ENCODE measurements at regions not wholly inside any gene's neighbourhood (a gene's known extent, or its start where the extent isn't known, plus 50 kb on each side); places are given as distances from the start of the nearest gene placed in this dataset.

DNA sequence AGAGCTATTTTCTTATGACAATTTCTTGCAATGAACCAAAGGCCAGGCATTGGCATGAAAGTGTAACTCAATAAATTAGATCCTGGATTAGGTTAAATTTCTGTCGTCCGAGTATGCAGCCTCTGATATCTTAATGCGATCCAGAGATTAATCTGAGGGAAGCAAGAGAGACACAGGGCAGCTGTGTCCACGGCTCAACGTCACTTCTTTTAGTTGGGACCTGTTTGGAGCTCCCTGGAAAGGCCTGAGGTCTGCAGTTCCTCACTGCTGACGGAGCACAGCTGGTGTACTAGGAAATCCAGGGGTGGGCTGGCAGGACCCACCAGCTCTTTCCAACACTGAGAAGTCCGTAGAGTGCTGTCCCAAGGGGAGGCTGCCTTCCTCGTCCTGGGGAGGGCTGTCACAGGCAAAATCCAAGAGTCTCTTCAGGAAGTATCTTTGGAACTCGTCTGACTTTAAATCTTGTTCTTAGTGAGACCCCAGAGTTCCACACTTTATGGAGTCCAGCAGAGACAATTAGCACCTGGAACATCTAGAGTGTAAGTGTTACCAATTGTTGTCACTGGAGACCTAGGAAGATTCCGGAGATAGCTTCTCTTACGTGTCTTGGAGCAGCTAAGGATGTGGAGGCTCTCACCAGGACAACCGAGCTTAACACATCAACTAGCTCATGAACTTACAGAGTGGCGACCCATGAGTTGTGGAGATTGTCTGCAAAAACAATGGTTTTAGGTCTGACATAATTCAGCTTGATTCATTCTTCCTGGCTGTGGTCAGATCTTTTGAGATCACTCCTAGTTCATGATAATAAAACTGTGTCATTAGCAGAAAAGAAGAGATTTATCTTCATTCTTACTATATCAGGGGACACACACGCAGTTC is 173.7 kb downstream of the ACKR3 start:
- no peak overlapping the region for H3K27ac ChIP-seq (ENCODE audit: low read depth, low read length)
- H2BK20ac ChIP-seq (ENCODE audit: low read length), result no peak overlapping the region
- no peak overlapping the region for H3K4me3 ChIP-seq (ENCODE audit: extremely low read depth in 1 of 4, insufficient read depth in 2 of 4, low read depth in 3 of 4, low read length in 4 of 4)
- no peak overlapping the region for H2BK120ac ChIP-seq (replicated peaks; ENCODE audit: low read depth, low read length)
- H3K79me2 ChIP-seq (ENCODE audit: control insufficient read depth in 1 of 2, insufficient read depth in 2 of 2, low read length in 2 of 2), result no peaks in the 10 kb centered on the region
- no peak overlapping the region for H3K56ac ChIP-seq (replicated peaks; ENCODE audit: insufficient read length, low read depth, low read length)
- no peaks in the 10 kb centered on the region for H3K9me3 ChIP-seq (ENCODE audit: insufficient read depth in 2 of 2, low read depth in 1 of 2, low read length in 1 of 2)
- H4K91ac ChIP-seq (replicated peaks; ENCODE audit: insufficient read length, low read length), result no peak overlapping the region
- no peak overlapping the region for H2BK5ac ChIP-seq (ENCODE audit: low read depth, low read length)
- H2BK15ac ChIP-seq (ENCODE audit: low read length), result no peak overlapping the region
- H3K27me3 ChIP-seq (replicated peaks in 1 of 4; ENCODE audit: control insufficient read depth in 3 of 4, extremely low read depth in 1 of 4, insufficient read depth in 3 of 4, low read length in 3 of 4), result no peaks in the 10 kb centered on the region
- no peak overlapping the region for H4K8ac ChIP-seq (ENCODE audit: extremely low read depth, insufficient read depth, low read length)
- peaks cover 0 to 5% (median 1%) of the 10 kb centered on the region in 4 experiments; a peak in 3 of 7 replicates for H3K4me1 ChIP-seq (replicated peaks in 1 of 4; ENCODE audit: control insufficient read depth in 3 of 4, insufficient read depth in 4 of 4, low read length in 3 of 4)
- WGBS, 2 experiments (ENCODE audit: extremely low coverage in 1 of 2, insufficient coverage in 1 of 2, insufficient read length in 1 of 2, insufficient replicate concordance in 2 of 2, low coverage in 1 of 2, low lambda C conversion rate in 2 of 2, missing lambda C conversion rate in 1 of 2), result 88% methylated on average over 14 of the region's 14 CpGs; no CpG with 5 or more reads in 1 of the 2 experiments
- no peak overlapping the region for H2BK12ac ChIP-seq (ENCODE audit: low read depth, low read length)
- no peak overlapping the region for H3K9ac ChIP-seq (replicated peaks in 1 of 4; ENCODE audit: extremely low read depth in 1 of 4, low read depth in 3 of 4, low read length in 3 of 4)
- H3K79me1 ChIP-seq (ENCODE audit: low read depth, low read length), result no peaks in the 10 kb centered on the region
- peaks cover 0 to 2% of the 10 kb centered on the region in 2 experiments for H4K20me1 ChIP-seq (replicated peaks in 1 of 2; ENCODE audit: control insufficient read depth in 1 of 2, insufficient read depth in 2 of 2, low read length in 2 of 2)
- ChIA-PET POLR2A (ENCODE audit: partially characterized antibody) (interaction anchor here (0.6 kb wide), 1 partner anchor 497 kb away, joined by 3 read pairs; no protein-coding TSS in a partner anchor), CTCF (ENCODE audit: partially characterized antibody) (interaction anchor here (1.0 to 1.4 kb wide), 4 partner anchors 27 to 317 kb away, joined by 3 to 4 read pairs (median 3); no protein-coding TSS in a partner anchor)
- H3K23me2 ChIP-seq (ENCODE audit: low read depth, low read length), result peaks cover 9% of the 10 kb centered on the region; the same call in 1 of the 2 replicates
- H4K5ac ChIP-seq (ENCODE audit: insufficient read length, low read depth, low read length), result no peak overlapping the region
- no peak overlapping the region for H3K4me2 ChIP-seq (ENCODE audit: insufficient read depth in 1 of 2, low read depth in 2 of 2, low read length in 2 of 2)
- no peak overlapping the region for H3K18ac ChIP-seq (ENCODE audit: extremely low read depth, low read length)
- H2AK5ac ChIP-seq (ENCODE audit: low read depth, low read length), result no peak overlapping the region
- DNase-seq (ENCODE audit: low read depth in 1 of 2, low spot score in 2 of 2), result no peak
- H3K23ac ChIP-seq (ENCODE audit: insufficient read length), result no peak overlapping the region
- FAIRE-seq, result no peak
- no peak overlapping the region for H3K4ac ChIP-seq (replicated peaks; ENCODE audit: insufficient read length, low read depth, low read length)
- no peak overlapping the region for H3K14ac ChIP-seq (ENCODE audit: insufficient read length)
- H2AFZ ChIP-seq (ENCODE audit: low read length), result no peak overlapping the region; the same call in 1 of the 2 replicates
- H3K36me3 ChIP-seq (ENCODE audit: control insufficient read depth in 2 of 4, insufficient read depth in 4 of 4, low read length in 3 of 4), result no peaks in the 10 kb centered on the region
- no peak for TF ChIP-seq TEAD4 (IDR thresholded peaks at IDR 0.05; ENCODE audit: low read depth, low read length)
- TF ChIP-seq GABPA (IDR thresholded peaks at IDR 0.05; ENCODE audit: borderline replicate concordance, insufficient read depth, low read length), result no peak
- TF ChIP-seq SRF (IDR thresholded peaks at IDR 0.05; ENCODE audit: low read depth, low read length), result no peak
- TF ChIP-seq CREB1 (IDR thresholded peaks at IDR 0.05), result no peak
- no peak for TF ChIP-seq TCF12 (IDR thresholded peaks at IDR 0.05; ENCODE audit: low read depth, low read length)
- no peak for TF ChIP-seq CBX5 (IDR thresholded peaks at IDR 0.05; ENCODE audit: low read depth, low read length)
- TF ChIP-seq HDAC2 (IDR thresholded peaks at IDR 0.05; ENCODE audit: borderline replicate concordance in 1 of 2, low read depth in 2 of 2, low read length in 2 of 2), result no peak
- TF ChIP-seq, protein P1, sequence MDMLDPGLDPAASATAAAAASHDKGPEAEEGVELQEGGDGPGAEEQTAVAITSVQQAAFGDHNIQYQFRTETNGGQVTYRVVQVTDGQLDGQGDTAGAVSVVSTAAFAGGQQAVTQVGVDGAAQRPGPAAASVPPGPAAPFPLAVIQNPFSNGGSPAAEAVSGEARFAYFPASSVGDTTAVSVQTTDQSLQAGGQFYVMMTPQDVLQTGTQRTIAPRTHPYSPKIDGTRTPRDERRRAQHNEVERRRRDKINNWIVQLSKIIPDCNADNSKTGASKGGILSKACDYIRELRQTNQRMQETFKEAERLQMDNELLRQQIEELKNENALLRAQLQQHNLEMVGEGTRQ (IDR thresholded peaks at IDR 0.05; ENCODE audit: low read length), result no peak
- TF ChIP-seq ASH2L (IDR thresholded peaks at IDR 0.05; ENCODE audit: low read length), result no peak

Data from H1 (cell line).